Activated gamma-delta T cell (primary cell): ENCODE measurements at regions not wholly inside any gene's neighbourhood (a gene's known extent, or its start where the extent isn't known, plus 50 kb on each side); places are given as distances from the start of the nearest gene placed in this dataset.

ENCODE experiments used
- DNase-seq: peaks from one replicate; lab custom pipeline; 2025; lab: John Stamatoyannopoulos, UW

DNA sequence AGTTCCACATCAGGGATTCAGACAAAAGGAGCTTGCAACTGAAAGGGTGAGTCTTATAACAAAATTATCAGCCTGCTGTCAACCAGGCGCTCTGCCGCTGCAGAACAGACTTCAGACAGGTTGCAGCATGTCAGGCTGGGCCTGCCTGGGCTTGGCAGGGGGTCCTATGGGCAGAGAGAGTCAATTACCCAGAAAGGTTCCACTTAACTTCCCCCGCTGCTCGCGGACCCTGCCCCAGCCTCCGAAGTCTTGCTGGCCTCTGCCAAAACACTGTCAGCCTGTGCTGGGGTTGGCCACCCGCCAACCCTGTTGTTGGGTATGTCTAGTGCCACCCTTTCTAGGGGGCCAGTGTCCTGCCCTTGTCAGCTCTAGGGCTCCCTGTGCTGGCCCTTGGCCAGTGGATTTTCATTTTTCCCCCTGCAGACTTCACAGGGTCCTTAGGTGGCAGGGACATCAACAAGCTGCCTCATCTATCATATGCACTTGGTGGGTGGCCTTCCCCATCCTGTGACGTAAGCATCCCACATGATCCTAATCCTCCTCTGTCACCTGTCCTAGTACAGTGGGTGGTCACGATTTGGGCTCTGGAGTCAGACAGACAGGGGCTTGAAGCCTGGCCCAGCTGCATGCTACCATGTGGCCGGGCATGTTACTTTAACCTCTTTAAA, 166.5 kb upstream of the CADM1 start:
- no peak for DNase-seq

DNA sequence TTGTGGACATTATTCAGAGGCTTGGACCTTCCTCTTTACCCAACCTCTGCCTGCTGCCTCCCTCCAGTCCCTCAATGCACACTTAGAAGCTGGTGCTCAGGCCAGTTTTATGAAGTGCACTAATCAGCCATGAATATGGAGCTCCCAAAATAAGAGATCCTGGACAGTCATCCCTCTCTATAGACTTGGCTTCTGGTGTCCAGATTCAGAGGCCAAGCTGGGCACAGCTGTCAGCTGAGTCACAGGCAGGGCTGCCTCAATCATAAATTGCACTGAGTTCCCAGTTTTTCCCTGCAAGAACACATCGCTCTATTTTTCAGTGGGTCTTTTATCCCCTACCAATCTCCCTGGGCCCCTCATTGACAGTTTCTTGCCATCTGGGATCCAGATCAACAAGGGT, 161.7 kb upstream of the CADM1 start:
- no peak for DNase-seq

DNA sequence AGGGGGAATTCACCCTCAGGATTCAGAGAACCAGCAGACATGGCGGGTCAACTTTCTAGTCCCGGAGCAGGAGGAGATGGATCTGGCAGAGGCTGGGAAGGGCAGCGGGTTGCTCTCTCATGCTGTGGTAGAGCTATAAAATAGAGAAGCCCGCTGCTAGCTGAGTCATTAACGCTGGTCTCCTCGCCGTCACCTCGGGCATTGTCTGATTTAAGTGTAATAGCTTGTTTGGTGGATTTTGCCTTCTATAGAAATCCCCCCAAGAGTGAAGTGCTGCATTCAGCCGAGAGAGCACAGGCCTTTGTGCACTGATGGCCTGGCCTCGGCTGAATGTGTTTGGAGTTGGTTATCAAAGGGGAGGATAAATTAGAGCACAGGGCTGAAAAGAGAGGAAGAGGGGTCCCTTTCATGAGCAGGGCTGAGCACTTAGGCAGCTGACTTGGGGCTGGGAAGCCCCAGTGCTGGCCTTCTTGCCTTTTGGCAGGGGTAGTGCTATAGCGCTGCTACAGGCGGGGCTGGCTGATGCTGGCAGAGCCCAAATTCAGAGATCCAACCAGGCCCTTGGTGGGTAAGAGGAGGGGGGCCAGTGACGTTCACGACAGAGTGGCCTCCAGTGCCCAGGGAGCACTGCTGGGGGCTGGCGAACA, 161.1 kb upstream of the CADM1 start:
- no peak for DNase-seq

DNA sequence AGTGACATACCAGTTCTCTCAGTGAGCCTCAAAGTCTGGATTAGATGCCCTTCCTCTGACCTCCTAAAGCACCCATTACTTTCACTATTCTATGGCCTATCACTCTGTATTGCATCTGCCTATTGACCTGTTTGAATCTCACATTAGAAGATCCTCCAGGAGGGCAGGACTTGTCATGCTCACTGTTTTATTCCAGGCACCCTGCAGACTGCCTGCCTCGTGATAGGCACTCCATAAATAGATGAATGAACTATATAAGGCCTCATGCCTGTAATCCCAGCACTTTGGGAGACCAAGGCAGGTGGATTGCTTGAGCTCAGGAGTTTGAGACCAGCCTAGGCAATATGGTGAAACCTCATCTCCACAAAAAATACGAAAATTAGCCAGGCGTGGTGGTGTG, 160.1 kb upstream of the CADM1 start:
- no peak for DNase-seq

DNA sequence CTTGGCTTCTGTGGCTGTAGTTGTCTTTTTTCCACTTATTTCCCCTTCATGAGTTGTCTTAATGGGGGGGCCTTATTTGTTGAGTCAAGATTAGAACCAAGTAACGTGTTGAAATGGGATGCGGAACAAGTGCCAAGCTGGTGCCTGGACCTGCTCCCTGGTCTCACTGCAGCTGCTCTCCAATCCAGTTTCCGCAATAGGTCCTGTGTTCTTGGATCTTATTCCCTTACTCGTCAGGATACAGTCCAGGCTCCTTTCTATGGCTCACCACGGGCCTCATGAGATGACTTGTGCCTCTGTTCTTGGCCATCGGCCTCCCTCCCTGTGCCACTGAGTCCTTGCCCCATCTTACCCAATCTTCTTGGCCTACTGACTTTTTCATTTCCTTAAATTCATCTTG, 159.6 kb upstream of the CADM1 start:
- DNase-seq: no peak

DNA sequence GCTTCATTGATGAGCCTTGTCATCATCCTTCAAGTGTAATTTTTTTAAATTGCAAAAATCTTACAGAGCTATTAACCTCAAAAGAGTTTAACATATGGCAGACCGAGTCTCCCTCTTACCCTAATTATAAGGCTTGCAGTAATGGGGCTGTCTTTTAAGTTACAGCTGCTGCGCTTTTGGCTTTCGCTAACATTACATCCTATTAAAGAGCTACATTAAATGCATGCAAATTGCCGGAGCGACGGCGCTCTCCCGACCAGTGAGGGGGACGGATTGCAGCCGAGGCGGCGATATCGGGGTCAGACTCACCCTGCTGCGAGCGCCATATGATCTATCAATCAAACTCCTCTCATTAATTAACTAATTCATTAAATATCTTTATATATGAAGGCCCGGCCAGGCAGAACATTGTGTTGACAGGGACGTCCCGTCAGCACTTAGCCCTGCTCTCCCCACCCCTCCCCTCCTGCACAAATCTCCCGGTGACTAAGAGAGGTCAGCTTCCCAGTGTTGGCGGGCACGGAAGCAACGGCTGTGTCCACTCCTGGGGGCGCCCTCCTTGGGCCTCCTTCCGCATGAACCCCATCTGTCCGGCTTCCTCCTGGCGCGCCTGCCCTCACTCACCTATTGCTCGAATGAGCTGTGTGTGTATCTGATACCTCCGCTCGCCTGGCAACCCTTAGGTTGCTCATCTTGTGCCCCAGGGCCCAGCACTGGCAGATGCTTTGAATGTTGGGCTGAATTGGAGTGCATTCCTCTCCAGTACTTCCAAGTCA, 156.0 kb upstream of the CADM1 start:
- no peak for DNase-seq

DNA sequence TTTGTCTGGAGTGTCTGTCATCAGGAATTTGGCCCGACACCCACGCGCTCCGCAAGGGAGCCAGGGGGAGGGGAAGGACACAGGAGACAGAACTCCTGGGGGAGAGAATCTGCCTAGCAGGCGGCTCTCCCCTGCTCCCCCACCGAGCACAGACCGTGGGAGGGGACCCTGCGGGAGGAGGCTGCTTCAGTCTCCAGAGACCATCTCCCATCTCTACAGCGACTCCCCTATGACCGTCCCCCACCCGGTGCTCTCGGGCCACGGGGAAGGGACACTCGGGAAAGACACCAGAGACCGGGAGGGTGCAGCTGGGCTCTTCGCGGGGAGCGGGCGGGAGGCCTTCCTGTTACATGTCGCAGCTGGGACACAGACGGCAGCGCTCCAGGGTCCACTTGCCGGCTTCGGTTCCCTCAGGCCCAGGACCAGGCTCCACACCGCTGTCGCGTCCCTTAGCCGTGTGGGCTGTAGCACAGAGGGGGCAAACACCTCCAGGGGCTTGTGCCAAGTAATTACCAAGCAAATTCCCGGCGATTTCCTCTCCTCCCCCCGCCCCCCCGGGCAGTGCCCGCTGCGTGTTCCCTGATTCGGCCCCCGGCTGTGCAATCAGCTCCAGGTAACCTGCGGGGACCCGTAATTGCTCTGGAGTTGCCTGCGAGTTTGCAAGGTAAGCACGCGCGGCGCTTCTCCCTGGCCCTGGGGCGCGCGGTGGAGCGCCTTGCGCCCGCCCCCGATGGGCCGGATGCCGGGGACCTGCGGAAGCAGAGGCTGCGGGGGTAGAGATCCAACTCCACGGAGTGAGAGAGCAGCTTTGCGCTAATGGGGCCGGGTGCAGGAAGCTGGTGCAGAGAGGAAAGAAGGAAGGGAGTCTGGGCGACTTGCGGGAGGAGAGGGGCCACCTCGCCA, 155.1 kb upstream of the CADM1 start:
- DNase-seq: no peak

DNA sequence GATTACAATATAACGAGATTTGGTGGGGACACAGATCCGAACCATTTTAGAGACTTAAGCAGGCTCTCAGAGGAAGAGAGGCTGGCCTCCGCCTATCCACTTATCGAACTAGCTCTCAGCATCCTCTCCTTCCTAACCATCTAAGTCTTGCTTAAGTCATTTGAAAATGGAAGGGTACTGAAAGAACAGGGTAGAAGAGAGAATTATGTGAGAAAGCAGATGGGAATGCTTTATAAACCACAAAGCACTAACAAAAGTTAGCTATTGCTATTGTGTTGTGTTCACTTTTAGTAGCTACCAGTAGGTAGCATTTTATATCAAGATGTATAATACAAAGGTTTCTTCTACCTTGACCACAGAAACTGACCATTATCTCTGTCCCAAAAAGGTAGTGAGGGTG, 153.4 kb upstream of the CADM1 start:
- no peak for DNase-seq

DNA sequence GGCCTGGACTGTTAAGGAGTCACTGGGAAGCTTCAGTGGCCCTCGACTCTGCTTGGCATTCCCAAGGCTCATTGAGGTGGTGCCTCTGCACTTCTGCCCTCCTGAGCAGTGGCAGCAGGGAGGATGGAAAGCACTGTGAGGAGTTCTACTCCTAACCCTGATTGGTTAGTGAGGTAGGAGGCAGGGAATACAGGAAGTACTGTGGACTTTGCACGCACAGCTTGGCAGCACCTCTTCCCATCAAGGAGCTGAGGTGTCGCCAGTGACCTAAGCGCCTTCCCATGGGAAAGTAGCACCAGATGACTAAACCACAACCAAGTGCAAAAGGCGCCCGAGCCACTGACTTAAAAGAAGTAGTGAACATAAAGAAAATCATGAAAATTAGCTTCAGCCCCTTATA, 152.5 kb upstream of the CADM1 start:
- no peak for DNase-seq

DNA sequence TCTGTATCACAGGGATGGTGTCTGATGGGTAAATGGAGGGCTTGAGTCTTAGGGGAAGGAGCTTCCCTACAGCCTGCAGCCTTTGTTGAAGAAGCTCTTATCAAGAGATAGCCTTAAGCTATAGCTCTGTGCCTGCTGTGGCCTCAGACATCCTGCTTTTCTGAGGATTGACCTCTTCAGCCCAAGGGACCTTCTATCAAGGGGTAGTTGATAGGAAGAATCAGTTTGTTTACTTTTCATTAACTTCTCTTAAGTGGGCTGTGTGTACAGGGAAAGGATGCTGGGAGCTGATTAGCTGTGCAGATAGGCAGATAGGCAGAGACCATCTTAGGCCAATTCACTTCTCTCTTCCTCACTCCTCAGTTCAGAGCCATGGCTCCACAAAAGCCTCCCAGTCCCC, 151.8 kb upstream of the CADM1 start:
- DNase-seq: no peak

DNA sequence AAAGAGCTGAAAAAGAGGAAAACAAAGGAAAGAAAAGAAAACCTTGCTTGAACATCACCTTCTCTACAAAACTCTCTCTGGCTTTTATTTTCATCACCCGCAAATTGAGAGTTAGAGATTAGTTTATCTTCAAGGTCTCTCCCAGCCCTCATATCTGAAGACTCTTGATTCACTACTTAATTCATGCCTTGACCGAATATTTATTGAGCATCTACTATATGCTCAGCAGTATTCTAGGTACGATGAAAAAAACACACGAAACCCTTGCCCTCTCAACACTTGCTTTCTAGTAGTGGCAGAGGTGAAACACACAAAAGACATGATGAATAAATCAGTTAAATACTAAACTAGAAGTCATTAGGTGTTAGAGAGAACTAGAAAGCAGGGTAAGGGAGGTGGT, 150.6 kb upstream of the CADM1 start:
- no peak for DNase-seq

DNA sequence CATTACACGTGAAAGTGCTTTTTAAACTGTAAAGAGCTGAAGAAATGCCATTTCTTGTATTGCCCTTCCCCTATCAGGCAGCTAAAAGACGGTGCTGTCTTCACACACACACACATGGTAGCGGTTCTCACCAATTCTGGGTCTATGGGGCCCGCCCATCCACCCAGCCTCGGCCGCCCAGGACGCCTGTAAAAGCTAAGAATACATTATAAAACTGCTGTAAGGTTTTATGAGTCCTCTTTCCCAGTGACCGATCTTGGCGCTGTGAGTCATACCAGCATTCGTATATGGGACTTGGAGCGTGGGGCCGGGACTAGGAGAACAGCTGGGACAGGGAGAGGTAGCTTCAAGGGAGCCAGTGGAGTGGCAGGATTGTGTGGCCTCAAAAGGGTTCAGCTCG, 149.7 kb upstream of the CADM1 start:
- no peak for DNase-seq

DNA sequence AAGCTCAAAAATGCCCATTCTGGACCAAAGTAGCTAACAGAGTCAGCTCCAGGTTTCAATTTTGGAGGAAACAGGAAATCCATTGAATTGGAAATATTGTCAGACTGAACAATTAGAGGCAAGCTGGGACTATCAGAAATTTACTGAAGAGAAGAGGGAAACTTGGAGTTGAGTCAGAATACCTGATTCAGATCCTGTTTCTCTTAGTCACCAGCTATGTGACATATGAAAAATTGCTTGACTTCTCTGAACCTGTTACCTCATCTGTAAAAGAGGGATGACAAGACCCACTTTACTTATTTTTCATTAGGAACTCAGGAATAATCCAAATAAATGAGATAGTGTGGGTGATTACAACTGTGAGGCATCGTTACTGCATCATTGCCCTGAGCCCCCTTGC, 148.9 kb upstream of the CADM1 start:
- DNase-seq: no peak

DNA sequence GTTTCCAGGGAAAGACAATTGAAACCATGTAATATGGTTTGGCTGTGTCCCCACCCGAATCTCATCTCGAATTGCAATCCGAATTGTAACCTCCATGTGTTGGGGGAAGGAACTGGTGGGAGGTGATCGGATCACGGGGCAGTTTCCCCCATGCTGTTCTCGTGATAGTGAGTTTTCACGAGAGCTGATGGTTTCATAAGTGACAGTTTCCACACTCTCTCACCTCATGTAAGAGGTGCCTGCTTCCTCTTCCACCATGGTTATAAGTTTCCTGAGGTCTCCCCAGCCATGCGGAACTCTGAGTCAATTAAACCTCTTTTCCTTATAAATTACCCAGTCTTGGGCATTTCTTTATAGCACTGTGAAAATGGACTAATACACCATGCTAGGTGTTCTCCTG, 148.3 kb upstream of the CADM1 start:
- DNase-seq: no peak

DNA sequence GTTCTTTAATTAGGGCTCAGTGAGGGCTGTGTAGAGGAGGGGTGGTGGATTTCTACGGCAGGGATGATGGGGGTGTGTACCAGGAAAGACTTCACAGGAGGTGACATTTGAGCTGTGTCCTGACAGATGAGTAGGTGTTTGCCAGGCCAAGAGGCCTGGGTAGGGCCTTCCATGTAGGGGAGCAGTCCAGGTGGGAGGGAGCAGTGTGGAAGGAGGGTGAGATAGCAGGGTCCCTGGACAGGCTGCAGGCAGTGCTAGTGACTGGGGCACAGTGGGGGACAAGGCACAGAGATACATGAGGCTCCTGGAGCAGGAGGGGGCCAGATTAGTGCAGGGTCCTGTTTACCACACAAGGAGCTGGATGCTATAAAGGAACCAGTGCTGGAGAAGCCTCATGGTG, 147.9 kb upstream of the CADM1 start:
- DNase-seq: no peak

DNA sequence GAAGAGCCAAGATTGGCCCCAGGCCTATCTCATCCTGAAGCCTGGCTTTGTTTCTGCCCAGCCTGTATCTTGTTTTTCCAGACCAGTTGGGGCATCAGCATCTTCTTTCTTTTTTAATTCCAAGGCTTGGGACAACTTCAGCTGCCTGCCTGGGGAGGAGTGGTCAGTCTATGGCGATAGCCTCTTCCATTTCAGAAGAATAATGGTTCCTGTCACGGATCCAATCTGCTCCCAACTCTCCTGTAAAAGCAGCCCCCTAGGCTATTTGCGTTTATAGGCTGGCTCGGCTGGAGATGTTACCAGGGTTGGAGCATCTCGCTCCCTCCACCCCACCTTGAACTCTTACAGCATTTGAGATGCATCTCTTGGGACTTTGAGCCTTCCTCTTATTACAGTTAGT, 145.2 kb upstream of the CADM1 start:
- no peak for DNase-seq

DNA sequence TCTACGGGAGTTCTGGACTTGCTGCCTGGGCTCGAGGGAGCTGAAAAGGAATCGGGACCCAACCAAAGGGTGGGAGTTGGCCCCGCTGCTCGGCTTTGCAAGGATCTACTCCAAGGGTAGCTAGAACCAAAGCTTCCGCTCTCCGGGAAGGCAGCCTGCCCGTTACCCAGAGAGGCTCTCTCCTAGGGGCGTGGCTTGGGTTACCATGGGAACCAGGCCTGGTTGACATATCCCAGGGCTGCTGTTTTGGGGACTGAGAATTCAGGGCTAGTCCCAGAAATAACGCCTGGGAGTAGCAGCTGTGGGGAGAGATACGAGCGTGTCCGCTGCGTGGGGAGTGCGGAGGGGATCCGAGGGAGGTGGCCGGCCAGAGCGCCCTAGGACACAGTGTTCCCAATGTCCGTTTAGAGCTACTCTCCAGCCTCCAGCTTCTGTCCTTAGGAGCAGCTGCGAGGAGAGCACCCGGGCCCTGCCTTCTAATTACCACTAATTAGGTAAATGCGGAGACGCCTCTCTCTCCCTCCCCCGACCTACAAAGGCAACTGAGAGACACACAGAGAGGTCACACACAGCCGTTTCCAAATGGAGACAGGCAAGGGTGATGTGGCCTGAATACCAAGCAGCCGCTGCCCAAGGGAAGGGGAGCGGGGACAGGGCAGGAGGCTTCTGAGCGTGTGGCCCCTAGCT, 141.6 kb upstream of the CADM1 start:
- DNase-seq: no peak

DNA sequence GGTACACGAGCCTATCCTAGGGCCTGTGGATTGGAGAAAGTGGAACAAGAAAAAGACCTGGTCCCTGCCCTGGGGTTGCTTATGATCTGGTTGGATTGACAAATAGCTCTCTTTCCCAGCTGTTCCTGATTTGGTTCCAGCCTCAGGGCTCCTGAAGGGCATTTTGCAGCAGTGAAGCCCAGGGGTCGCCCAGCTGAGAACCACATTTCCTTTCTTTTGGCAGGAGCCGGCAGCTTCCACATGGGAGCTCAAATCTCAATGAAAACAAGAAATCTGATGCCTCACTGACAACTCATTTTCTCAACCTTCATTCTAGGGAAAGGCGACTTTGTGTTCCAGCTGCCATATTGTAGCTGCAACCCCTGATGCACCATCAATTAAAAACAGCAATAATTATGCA, 140.6 kb upstream of the CADM1 start:
- no peak for DNase-seq

DNA sequence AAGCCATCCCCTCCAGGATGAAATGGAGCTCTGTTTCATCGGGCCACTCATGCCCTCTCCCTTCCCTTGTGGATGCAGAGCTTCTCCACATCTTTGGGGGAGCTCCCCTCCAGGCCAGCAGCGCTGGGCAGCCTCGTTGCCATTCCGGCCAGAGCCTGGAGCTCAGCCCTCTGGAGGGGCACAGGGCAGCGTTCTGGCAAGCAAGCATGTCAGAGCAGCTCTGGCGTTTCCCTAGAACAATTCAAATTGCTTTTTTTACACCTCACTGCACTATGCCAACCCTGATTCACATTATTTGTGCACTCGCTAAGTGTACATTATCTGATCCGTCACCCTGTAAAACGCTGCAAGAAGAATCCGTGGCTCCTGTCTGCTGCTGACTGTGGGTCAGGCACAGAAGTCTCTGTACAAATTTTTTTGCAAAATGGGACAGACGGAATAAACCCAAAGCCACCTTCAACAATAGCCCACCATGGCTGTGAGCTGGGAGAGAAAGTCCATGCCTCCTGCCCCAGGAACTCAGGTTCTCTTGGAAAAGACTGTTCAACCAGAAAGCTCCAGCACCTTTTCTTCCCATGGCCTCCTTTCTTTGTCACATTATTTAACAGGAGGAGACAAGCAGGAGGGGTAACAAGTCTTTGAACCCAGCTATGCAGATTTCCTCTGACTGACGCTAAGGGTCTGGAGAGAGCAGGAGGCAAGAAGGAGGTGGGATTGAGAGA, 139.5 kb upstream of the CADM1 start:
- no peak for DNase-seq

DNA sequence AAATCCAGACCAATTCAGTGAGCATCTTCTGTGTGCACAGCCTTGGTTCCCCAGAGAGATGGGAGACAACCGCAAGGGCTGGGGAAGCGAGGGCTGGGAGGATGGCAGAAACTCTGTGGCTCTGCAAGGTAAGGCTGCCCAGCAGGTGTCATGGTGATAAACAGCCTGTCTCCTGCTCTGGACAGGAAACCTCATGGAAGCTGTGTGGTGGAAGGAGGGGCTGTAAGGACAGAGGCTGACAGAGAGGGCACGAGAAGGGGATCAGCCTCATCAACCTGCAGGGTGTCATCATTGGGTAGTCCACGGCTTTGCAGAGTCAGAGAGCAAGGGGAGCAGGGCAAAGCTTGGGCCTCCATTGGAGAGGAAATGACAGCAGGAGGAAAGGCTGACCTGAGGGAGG, 138.4 kb upstream of the CADM1 start:
- DNase-seq: no peak

DNA sequence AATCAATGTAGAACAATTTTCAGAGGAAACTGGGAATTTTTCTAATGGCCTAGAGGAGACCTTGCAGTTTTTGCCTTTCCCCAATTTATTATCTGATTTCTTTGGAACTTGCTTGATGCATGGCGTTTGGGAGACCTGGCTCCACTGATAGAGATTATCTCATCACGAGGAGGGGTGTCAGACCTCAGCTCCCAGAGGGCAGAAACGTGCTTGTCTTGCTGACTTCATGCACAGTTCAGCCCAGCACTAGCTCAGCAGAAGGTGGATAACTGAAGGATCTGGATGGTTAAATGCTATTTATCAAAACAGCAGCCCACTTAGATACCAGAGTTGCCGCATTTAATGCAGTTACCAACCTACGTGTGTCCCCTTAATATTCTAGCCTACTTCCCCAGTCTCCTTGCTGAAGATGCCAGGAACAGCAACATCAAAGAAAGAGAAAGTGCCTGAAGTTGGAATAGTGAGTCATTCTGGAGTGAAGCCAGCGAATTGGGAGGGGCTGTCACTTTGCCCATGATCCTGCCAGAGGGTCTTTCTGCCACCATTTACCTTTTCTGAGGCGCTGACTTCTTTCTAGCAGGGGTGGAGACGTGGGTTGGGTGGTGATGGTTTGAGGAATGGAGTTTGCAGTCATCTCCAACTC, 133.5 kb upstream of the CADM1 start:
- DNase-seq: no peak
